Uterus (tissue), 3 donors: ENCODE measurements at regions not wholly inside any gene's neighbourhood (a gene's known extent, or its start where the extent isn't known, plus 50 kb on each side); places are given as distances from the start of the nearest gene placed in this dataset.

Experiments
- DNase-seq, 2 donors: peaks; one replicate each; pipeline ENCODE4 v3.0.0-alpha.2; 2019 to 2020
- H3K27ac ChIP-seq, 2 donors: fragments of 200-600 bp; sonication (generic); 1 replicate in 1 of 2; 2 replicates in 1 of 2; pipeline ENCODE4 v1.5.1; 2016 to 2018
- H3K27me3 ChIP-seq, 2 donors: fragments of 200-600 bp; sonication (generic); one replicate each; pipeline ENCODE4 v1.5.1; 2018 to 2019; ENCODE audit warnings: control low read depth in 1 of 2
- H3K36me3 ChIP-seq, 2 donors: fragments of 200-600 bp; sonication (generic); one replicate each; pipeline ENCODE4 v1.5.1; 2019; ENCODE audit warnings: control low read depth in 1 of 2
- H3K4me1 ChIP-seq, 2 donors: fragments of 200-600 bp; sonication (generic); one replicate each; pipeline ENCODE4 v1.5.1; 2018 to 2019; ENCODE audit warnings: control low read depth in 1 of 2
- H3K4me3 ChIP-seq, 2 donors: fragments of 200-600 bp; sonication (generic); 1 replicate in 1 of 2; 2 replicates in 1 of 2; pipeline ENCODE4 v1.5.1; 2018 to 2019; ENCODE audit warnings: mild to moderate bottlenecking in 1 of 2
- H3K9me3 ChIP-seq, 2 donors: fragments of 200-600 bp; sonication (generic); one replicate each; pipeline ENCODE4 v1.5.1; 2019; ENCODE audit warnings: control low read depth in 1 of 2
- POLR2A ChIP-seq, 2 donors: fragments of 450-650 bp; IDR thresholded peaks; one replicate each; pipeline ENCODE4 v1.6.1; 2016; ENCODE audit warnings: antibody characterized with exemption in 2 of 2, mild to moderate bottlenecking in 1 of 2, moderate library complexity in 1 of 2
- intact Hi-C: fragments of 100-400 bp; cut with DNase I; formaldehyde crosslinking; loops from one replicate; pipeline ENCODE4 v1.15.1; 2023; ENCODE audit warnings: low total_unique reads
- TF ChIP-seq, protein P1 (sequence below), 4 experiments: fragments of 200-600 bp in 2 of 4; fragments of 450-650 bp in 2 of 4; sonication (generic) in 2 of 4; IDR thresholded peaks; one replicate each; pipeline ENCODE4 v1.5.1; 2016 to 2019; ENCODE audit warnings: antibody characterized with exemption in 4 of 4, mild to moderate bottlenecking in 2 of 4, moderate library complexity in 1 of 4
- donor health status: DM: yes; HTN: yes; CAD: no.

- no peak overlapping the region for H3K27ac ChIP-seq
- no peaks in the 10 kb centered on the region for H3K4me1 ChIP-seq
- no peak for TF ChIP-seq POLR2A (IDR thresholded peaks at IDR 0.05)
- TF ChIP-seq, protein P1, sequence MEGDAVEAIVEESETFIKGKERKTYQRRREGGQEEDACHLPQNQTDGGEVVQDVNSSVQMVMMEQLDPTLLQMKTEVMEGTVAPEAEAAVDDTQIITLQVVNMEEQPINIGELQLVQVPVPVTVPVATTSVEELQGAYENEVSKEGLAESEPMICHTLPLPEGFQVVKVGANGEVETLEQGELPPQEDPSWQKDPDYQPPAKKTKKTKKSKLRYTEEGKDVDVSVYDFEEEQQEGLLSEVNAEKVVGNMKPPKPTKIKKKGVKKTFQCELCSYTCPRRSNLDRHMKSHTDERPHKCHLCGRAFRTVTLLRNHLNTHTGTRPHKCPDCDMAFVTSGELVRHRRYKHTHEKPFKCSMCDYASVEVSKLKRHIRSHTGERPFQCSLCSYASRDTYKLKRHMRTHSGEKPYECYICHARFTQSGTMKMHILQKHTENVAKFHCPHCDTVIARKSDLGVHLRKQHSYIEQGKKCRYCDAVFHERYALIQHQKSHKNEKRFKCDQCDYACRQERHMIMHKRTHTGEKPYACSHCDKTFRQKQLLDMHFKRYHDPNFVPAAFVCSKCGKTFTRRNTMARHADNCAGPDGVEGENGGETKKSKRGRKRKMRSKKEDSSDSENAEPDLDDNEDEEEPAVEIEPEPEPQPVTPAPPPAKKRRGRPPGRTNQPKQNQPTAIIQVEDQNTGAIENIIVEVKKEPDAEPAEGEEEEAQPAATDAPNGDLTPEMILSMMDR (IDR thresholded peaks at IDR 0.05) = no peak
- no peaks in the 10 kb centered on the region for H3K27me3 ChIP-seq
- intact Hi-C loops = no loop called here
- H3K4me3 ChIP-seq = no peak overlapping the region
- H3K9me3 ChIP-seq = no peaks in the 10 kb centered on the region
- no peaks in the 10 kb centered on the region for H3K36me3 ChIP-seq
- no peak for DNase-seq
Observed at GRCh38 chr5:146940295-146940694, 61.7 kb upstream of the PPP2R2B start.

- H3K36me3 ChIP-seq = no peaks in the 10 kb centered on the region
- H3K9me3 ChIP-seq = no peaks in the 10 kb centered on the region
- no peak overlapping the region for H3K27ac ChIP-seq
- intact Hi-C loops = no loop called here
- H3K27me3 ChIP-seq = no peaks in the 10 kb centered on the region
- H3K4me3 ChIP-seq = no peak overlapping the region
- TF ChIP-seq, protein P1 (IDR thresholded peaks at IDR 0.05) = no peak
- no peak for TF ChIP-seq POLR2A (IDR thresholded peaks at IDR 0.05)
- no peak for DNase-seq
- no peaks in the 10 kb centered on the region for H3K4me1 ChIP-seq
Observed at GRCh38 chr5:146944019-146944418, 65.5 kb upstream of the PPP2R2B start.

DNA sequence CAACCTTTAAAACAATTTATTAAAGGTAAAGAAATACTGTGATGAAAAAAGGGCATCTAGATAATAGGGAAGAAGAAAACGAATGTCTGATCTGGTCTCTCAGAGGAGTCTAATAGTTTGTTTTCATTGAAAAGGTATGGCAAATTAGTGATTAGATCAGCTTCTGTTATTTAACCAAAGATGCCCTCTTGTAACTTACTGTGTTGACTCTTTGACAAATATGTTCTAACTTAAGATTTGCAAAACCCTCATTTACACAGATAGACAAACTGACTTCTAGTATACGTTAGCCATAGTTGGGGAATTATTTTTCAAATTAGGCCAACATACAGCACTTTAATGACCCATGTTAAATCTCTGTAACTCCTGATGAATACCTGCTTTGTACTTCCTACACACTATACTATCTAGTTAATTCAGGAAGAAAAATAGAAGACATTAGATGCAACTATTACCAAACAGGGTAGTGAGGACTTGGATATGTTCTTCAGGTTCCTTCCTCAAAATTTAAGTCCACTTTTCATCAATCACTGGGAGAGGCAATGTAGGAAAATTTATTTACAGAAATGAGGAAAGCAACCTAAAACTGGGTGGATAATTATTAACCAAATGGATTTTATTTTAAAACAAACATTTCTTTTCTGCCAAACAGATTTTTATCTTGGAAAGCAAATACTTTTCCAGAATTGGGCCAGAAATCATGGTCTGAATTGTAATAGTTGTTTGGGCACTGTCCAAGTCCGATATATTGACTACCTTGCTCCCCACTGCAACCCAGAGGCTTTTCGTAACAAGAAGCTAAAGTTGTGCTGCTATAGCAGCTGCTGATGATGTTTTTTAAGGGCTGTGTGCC lies 66.4 kb upstream of the PPP2R2B start:
- Histone ChIP-seq H3K27ac (no peak overlapping the region), H3K4me1 (no peaks in the 10 kb centered on the region), H3K27me3 (no peaks in the 10 kb centered on the region), H3K36me3 (no peaks in the 10 kb centered on the region), H3K4me3 (no peak overlapping the region), H3K9me3 (no peaks in the 10 kb centered on the region)
- intact Hi-C loops = no loop called here
- TF ChIP-seq POLR2A (IDR thresholded peaks at IDR 0.05) = no peak
- no peak for DNase-seq

DNA sequence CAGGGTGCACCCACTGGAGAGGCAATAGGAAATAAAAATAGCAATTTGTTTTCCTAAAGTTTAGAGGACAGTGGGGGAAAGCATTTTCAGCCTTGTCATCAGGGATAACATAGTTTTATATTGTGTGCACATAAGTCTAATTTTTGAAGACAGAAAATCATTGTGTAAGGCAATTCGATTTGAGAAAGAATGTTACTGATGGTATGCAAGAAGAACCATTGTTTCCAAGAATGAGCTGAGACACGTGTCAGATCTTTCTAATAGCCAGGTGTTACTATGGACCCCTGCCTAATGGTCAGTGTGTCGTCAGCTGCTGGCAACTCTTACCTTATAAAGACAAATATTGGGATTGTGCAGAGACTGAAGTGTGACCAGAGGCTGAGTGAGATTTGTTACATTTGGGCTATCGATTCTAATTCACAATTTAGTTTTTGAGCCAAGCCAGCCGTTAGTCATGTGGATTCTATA lies 67.1 kb upstream of the PPP2R2B start:
- DNase-seq = no peak
- H3K27ac ChIP-seq = no peak overlapping the region
- no peak overlapping the region for H3K4me3 ChIP-seq
- H3K4me1 ChIP-seq = no peaks in the 10 kb centered on the region
- no peaks in the 10 kb centered on the region for H3K9me3 ChIP-seq
- H3K27me3 ChIP-seq = no peaks in the 10 kb centered on the region
- intact Hi-C loops = no loop called here
- H3K36me3 ChIP-seq = no peaks in the 10 kb centered on the region
- no peak for TF ChIP-seq POLR2A (IDR thresholded peaks at IDR 0.05)
- TF ChIP-seq, protein P1 (IDR thresholded peaks at IDR 0.05) = no peak

GRCh38 chr5:146947181-146947941 lies 68.8 kb upstream of the PPP2R2B start:
- no peak overlapping the region for H3K27ac ChIP-seq
- no peaks in the 10 kb centered on the region for H3K27me3 ChIP-seq
- H3K4me1 ChIP-seq = no peaks in the 10 kb centered on the region
- no peak overlapping the region for H3K4me3 ChIP-seq
- TF ChIP-seq POLR2A (IDR thresholded peaks at IDR 0.05) = no peak
- TF ChIP-seq, protein P1 (IDR thresholded peaks at IDR 0.05) = no peak
- intact Hi-C loops = no loop called here
- H3K9me3 ChIP-seq = no peaks in the 10 kb centered on the region
- DNase-seq = no peak
- no peaks in the 10 kb centered on the region for H3K36me3 ChIP-seq
